Heart left ventricle (tissue), 16 donors: ENCODE measurements at regions not wholly inside any gene's neighbourhood (a gene's known extent, or its start where the extent isn't known, plus 50 kb on each side); places are given as distances from the start of the nearest gene placed in this dataset.

Experiments used
- ATAC-seq, 4 donors: fragments of 200-7000 bp; cut with Tn5 transposase; one replicate each; pipeline ENCODE4 v1.9.1; 2020 to 2022; ENCODE audit warnings: moderate library complexity in 4 of 4, mild to moderate bottlenecking in 3 of 4, moderate number of reproducible peaks in 1 of 4
- DNase-seq, 5 donors: peaks; one replicate each; pipeline ENCODE4 v3.0.0-alpha.2; 2020
- H3K27ac ChIP-seq, 12 donors: fragments of 200-600 bp; sonication (generic) in 4 of 12; one replicate each; pipeline versions ENCODE4 v1.5.0 to v1.8.0; 2016 to 2022; ENCODE audit warnings: mild to moderate bottlenecking in 2 of 12
- H3K27me3 ChIP-seq, 9 donors: fragments of 200-600 bp; sonication (generic) in 2 of 9; one replicate each; pipeline versions ENCODE4 v1.5.1 to v1.8.0; 2016 to 2022; ENCODE audit warnings: mild to moderate bottlenecking in 3 of 9
- H3K36me3 ChIP-seq, 9 donors: fragments of 200-600 bp; sonication (generic) in 2 of 9; one replicate each; pipeline versions ENCODE4 v1.5.0 to v1.8.0; 2018 to 2022; ENCODE audit warnings: mild to moderate bottlenecking in 2 of 9
- H3K4me1 ChIP-seq, 12 donors: fragments of 200-600 bp; sonication (generic) in 4 of 12; one replicate each; pipeline versions ENCODE4 v1.5.0 to v1.8.0; 2016 to 2022; ENCODE audit warnings: mild to moderate bottlenecking in 3 of 12
- H3K4me3 ChIP-seq, 12 donors: fragments of 200-600 bp; sonication (generic) in 4 of 12; one replicate each; pipeline versions ENCODE4 v1.5.0 to v1.8.0; 2017 to 2022; ENCODE audit warnings: mild to moderate bottlenecking in 9 of 12, moderate library complexity in 4 of 12
- H3K9me3 ChIP-seq, 12 donors: fragments of 200-600 bp; sonication (generic) in 4 of 12; one replicate each; pipeline versions ENCODE4 v1.5.0 to v1.8.0; 2016 to 2022; ENCODE audit warnings: mild to moderate bottlenecking in 1 of 12
- CTCF ChIP-seq, 12 donors: fragments of 200-600 bp; sonication (generic) in 4 of 12; IDR thresholded peaks; one replicate each; pipeline versions ENCODE4 v1.5.0 to v1.8.0; 2018 to 2022; ENCODE audit warnings: antibody characterized with exemption in 12 of 12, mild to moderate bottlenecking in 5 of 12
- POLR2A ChIP-seq, 2 donors: fragments of 450-650 bp; IDR thresholded peaks; one replicate each; pipeline ENCODE4 v1.6.1; 2017; ENCODE audit warnings: antibody characterized with exemption in 2 of 2, mild to moderate bottlenecking in 2 of 2, moderate library complexity in 2 of 2
- WGBS, 4 donors: extraction: QIAGEN DNeasy Blood & Tissue Kit in 2 of 4; methylation state at CpG; one replicate each; pipeline versions ENCODE4 v1.1.5 to v1.1.7; 2013 to 2018; 5-methylcytosine and 5-hydroxymethylcytosine counted together
- intact Hi-C, 10 donors: fragments of 100-400 bp; cut with DNase I; formaldehyde crosslinking; loops; one replicate each; pipeline versions ENCODE4 v1.11.1 to v1.14.2; 2022
- donor health status: ischemic (EF 13 %, LVEDD 7.1; RV severe dilation, severe dysfunction).
- donor health status: healthy with polysubstance abuse.
- donor health status: DM: no; HTN: yes; CAD: no.
- donor health status: DM: no; HTN: no; CAD: no.
- donor health status: ischemic (EF 25% LVEDD 6.9; RV normal size, moderate dysfunction).
- donor health status: ischemic (EF 25% LVEDD 5.7; RV mildly dilated, moderate dysfunction).
- donor health status: healthy.
- donor health status: DM: yes; HTN: yes; CAD: no.
- donor health status: ischemic (EF 35%, LVEDD 5.7; RV mildly dilated, moderate dysfunction).
- donor health status: nonischemic (EF 11% LVEDD 7.7; RV severe dilation, severe dysfunction).
- donor health status: DM: yes; HTN: yes; CAD: no.
- donor health status: PGD.
- donor health status: ischemic (EF 29% LVEDD 5.4; RV normal size, mild dysfunction).
- donor health status: nonischemic (EF 23%, LVEDD 6.1; RV moderate dilation, normal function).

- DNase-seq, result no peak
- ATAC-seq, result no peak
- Histone ChIP-seq H3K27ac (no peak overlapping the region), H3K4me1 (no peaks in the 10 kb centered on the region), H3K27me3 (peaks cover 0 to 15% (median 0%) of the 10 kb centered on the region in 9 donors), H3K9me3 (no peaks in the 10 kb centered on the region), H3K4me3 (no peak overlapping the region), H3K36me3 (no peaks in the 10 kb centered on the region)
- intact Hi-C loops, result no loop called here
- WGBS, 4 donors, result 35 to 48% (median 42%) methylated on average over 3 of the region's 3 CpGs
- TF ChIP-seq POLR2A (IDR thresholded peaks at IDR 0.05) (no peak), CTCF (IDR thresholded peaks at IDR 0.05) (no peak)
These were observed 424.4 kb downstream of the DAD1 start for GRCh38 chr14:22164616-22165015.

- TF ChIP-seq POLR2A (IDR thresholded peaks at IDR 0.05) (no peak), CTCF (IDR thresholded peaks at IDR 0.05) (peak in 6 of 12 donors; percentile 4 to 33 (median 25))
- peaks cover 0 to 15% (median 0%) of the 10 kb centered on the region in 9 donors for H3K27me3 ChIP-seq
- no peaks in the 10 kb centered on the region for H3K36me3 ChIP-seq
- intact Hi-C loops, result no loop called here
- no peak overlapping the region for H3K4me3 ChIP-seq
- H3K27ac ChIP-seq, result no peak overlapping the region
- no peaks in the 10 kb centered on the region for H3K4me1 ChIP-seq
- DNase-seq (no peak), ATAC-seq (no peak)
- no peaks in the 10 kb centered on the region for H3K9me3 ChIP-seq
These were observed 426.0 kb downstream of the DAD1 start for GRCh38 chr14:22163051-22163450.

- Histone ChIP-seq H3K4me1 (no peaks in the 10 kb centered on the region), H3K36me3 (no peaks in the 10 kb centered on the region), H3K4me3 (no peak overlapping the region), H3K27ac (no peak overlapping the region), H3K9me3 (no peaks in the 10 kb centered on the region), H3K27me3 (peaks cover 0 to 15% (median 0%) of the 10 kb centered on the region in 9 donors)
- no peak for DNase-seq
- intact Hi-C loops, result no loop called here
- 60 to 76% (median 69%) methylated on average over 2 of the region's 2 CpGs for WGBS, 4 donors
- ATAC-seq, result no peak
- no peak for TF ChIP-seq POLR2A (IDR thresholded peaks at IDR 0.05)
- no peak for TF ChIP-seq CTCF (IDR thresholded peaks at IDR 0.05)
These were observed 429.1 kb downstream of the DAD1 start for GRCh38 chr14:22159957-22160356.

GRCh38 chr14:22159099-22159498 is 429.9 kb downstream of the DAD1 start:
- TF ChIP-seq POLR2A (IDR thresholded peaks at IDR 0.05), result no peak
- no peak for TF ChIP-seq CTCF (IDR thresholded peaks at IDR 0.05)
- 53 to 71% (median 66%) methylated on average over 3 of the region's 3 CpGs for WGBS, 4 donors
- Histone ChIP-seq H3K27ac (no peak overlapping the region), H3K27me3 (peaks cover 0 to 9% (median 0%) of the 10 kb centered on the region in 9 donors), H3K36me3 (no peaks in the 10 kb centered on the region), H3K9me3 (no peaks in the 10 kb centered on the region), H3K4me3 (no peak overlapping the region), H3K4me1 (no peaks in the 10 kb centered on the region)
- intact Hi-C loops, result no loop called here
- no peak for DNase-seq
- ATAC-seq, result no peak
